ENCODE measurements at regions not wholly inside any gene's neighbourhood (a gene's known extent, or its start where the extent isn't known, plus 50 kb on each side); places are given as distances from the start of the nearest gene placed in this dataset.
"Not testable (repeated sequence)": the region's sequence is repeated elsewhere in the genome, so short reads cannot be mapped to it uniquely, and the experiment has no call there.

- no peak for DNase-seq
Observed at GRCh38 chr7:110209884-110210283, 881.0 kb upstream of the LRRN3 start.

- DNase-seq: no peak
Observed at GRCh38 chr7:110210941-110211608, 879.9 kb upstream of the LRRN3 start.

- no peak for DNase-seq
Observed at GRCh38 chr7:110224643-110225042, 866.3 kb upstream of the LRRN3 start.

GRCh38 chr7:110246118-110246517 lies 844.8 kb upstream of the LRRN3 start:
- DNase-seq: no peak

GRCh38 chr7:110253093-110253492 lies 837.8 kb upstream of the LRRN3 start:
- DNase-seq: no peak

GRCh38 chr7:110257673-110258072 lies 833.3 kb upstream of the LRRN3 start:
- no peak for DNase-seq

- no peak for DNase-seq
Observed at GRCh38 chr7:110262251-110262650, 828.7 kb upstream of the LRRN3 start.

GRCh38 chr7:110264288-110264687 lies 826.6 kb upstream of the LRRN3 start:
- DNase-seq: no peak

GRCh38 chr7:110281362-110281761 lies 809.6 kb upstream of the LRRN3 start:
- DNase-seq: no peak

GRCh38 chr7:110283056-110283455 lies 807.9 kb upstream of the LRRN3 start:
- DNase-seq: no peak

GRCh38 chr7:110291430-110291829 lies 799.5 kb upstream of the LRRN3 start:
- DNase-seq: no peak

GRCh38 chr7:110296321-110296720 lies 794.6 kb upstream of the LRRN3 start:
- no peak for DNase-seq

GRCh38 chr7:110307776-110308175 lies 783.2 kb upstream of the LRRN3 start:
- no peak for DNase-seq

GRCh38 chr7:110308791-110309190 lies 782.1 kb upstream of the LRRN3 start:
- DNase-seq: no peak

- no peak for DNase-seq
Observed at GRCh38 chr7:110309941-110310340, 781.0 kb upstream of the LRRN3 start.

GRCh38 chr7:110311556-110311955 lies 779.4 kb upstream of the LRRN3 start:
- DNase-seq: no peak

- DNase-seq: no peak
Observed at GRCh38 chr7:110317541-110318265, 773.2 kb upstream of the LRRN3 start.

- DNase-seq: not testable (repeated sequence)
Observed at GRCh38 chr7:110320285-110320684, 770.6 kb upstream of the LRRN3 start.

GRCh38 chr7:110322796-110323195 lies 768.1 kb upstream of the LRRN3 start:
- no peak for DNase-seq

- no peak for DNase-seq
Observed at GRCh38 chr7:110326966-110327365, 764.0 kb upstream of the LRRN3 start.

- DNase-seq: no peak
Observed at GRCh38 chr7:110336423-110336822, 754.5 kb upstream of the LRRN3 start.

GRCh38 chr7:110337646-110338045 lies 753.3 kb upstream of the LRRN3 start:
- no peak for DNase-seq

- DNase-seq: no peak
Observed at GRCh38 chr7:110347081-110347480, 743.8 kb upstream of the LRRN3 start.

Measured in anterior cingulate cortex (tissue), 58 donors.